ENCODE measurements at regions not wholly inside any gene's neighbourhood (a gene's known extent, or its start where the extent isn't known, plus 50 kb on each side); places are given as distances from the start of the nearest gene placed in this dataset.

DNA sequence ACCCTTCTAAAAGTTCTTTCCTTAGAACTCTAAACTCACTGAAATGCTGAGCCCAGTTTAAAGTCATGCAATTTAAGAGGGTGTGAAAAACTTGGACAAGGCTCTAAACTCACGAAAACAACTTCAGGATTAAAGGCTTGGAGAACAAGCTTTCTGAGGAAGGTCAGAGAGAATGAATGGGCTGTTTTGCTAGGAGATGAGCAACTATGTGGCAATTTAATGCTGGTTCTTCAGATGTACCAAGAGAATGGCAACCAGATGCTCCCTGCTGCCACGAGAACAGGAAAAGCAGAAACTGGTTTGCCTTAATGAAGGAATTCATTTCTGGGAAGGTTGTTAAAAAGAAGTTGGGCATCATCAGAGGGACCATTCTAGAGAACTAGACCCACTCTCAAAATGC, 77.8 kb upstream of the PMAIP1 start:
- RAD21 ChIA-PET (ENCODE audit: unreplicated experiment), result interaction anchor here (0.7 to 4.3 kb wide), 7 partner anchors 9 to 363 kb away, joined by 4 to 89 read pairs (median 13); partner anchors contain the start of gene CCBE1
- BruUV-seq (replicated peaks), result no TSS peak
- TF ChIP-seq MTA2 (IDR thresholded peaks at IDR 0.05; ENCODE audit: low read depth) (no peak), ZNF207 (IDR thresholded peaks at IDR 0.05; ENCODE audit: borderline replicate concordance) (no peak), FOS (IDR thresholded peaks at IDR 0.05; ENCODE audit: borderline replicate concordance, extremely low read depth, insufficient read length) (no peak), MEF2A (IDR thresholded peaks at IDR 0.05; ENCODE audit: insufficient read depth, low read depth, low read length) (no peak), POU2F2 (IDR thresholded peaks at IDR 0.05; ENCODE audit: borderline replicate concordance, low read depth, low read length) (no peak), NFIC (IDR thresholded peaks at IDR 0.05; ENCODE audit: low read depth, low read length) (no peak), SMARCA5 (IDR thresholded peaks at IDR 0.05) (no peak), EED (IDR thresholded peaks at IDR 0.05; ENCODE audit: low read depth) (no peak), ZNF217 (IDR thresholded peaks at IDR 0.05) (no peak), CBX3 (IDR thresholded peaks at IDR 0.05; ENCODE audit: borderline replicate concordance, low read depth) (no peak), PAX5 (IDR thresholded peaks at IDR 0.05; ENCODE audit: borderline replicate concordance, low read depth, low read length) (no peak), RELA (IDR thresholded peaks at IDR 0.05; ENCODE audit: borderline replicate concordance, partially characterized antibody) (no peak), YBX1 (IDR thresholded peaks at IDR 0.05) (no peak), NFXL1 (IDR thresholded peaks at IDR 0.05; ENCODE audit: borderline replicate concordance) (no peak), CBFB (IDR thresholded peaks at IDR 0.05; ENCODE audit: low read depth) (no peak), HDGF (IDR thresholded peaks at IDR 0.05) (no peak), SREBF1 (IDR thresholded peaks at IDR 0.05; ENCODE audit: low read length) (no peak)
- TF ChIP-seq, protein P1, sequence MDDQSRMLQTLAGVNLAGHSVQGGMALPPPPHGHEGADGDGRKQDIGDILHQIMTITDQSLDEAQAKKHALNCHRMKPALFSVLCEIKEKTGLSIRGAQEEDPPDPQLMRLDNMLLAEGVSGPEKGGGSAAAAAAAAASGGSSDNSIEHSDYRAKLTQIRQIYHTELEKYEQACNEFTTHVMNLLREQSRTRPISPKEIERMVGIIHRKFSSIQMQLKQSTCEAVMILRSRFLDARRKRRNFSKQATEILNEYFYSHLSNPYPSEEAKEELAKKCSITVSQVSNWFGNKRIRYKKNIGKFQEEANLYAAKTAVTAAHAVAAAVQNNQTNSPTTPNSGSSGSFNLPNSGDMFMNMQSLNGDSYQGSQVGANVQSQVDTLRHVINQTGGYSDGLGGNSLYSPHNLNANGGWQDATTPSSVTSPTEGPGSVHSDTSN (IDR thresholded peaks at IDR 0.05; ENCODE audit: insufficient replicate concordance, low read depth, low read length), result no peak
- H3K4me1 ChIP-seq (ENCODE audit: control insufficient read depth, insufficient read depth, low read length), result no peaks in the 10 kb centered on the region
- POLR2A ChIA-PET, result no interaction called here
- H3K4me2 ChIP-seq (ENCODE audit: control insufficient read depth, insufficient read depth), result no peak overlapping the region
- DNase-seq (ENCODE audit: low read depth, low spot score), result no peak
- SMC1A ChIA-PET (ENCODE audit: uncharacterized antibody, unreplicated experiment), result interaction anchor here (0.6 to 5.1 kb wide), 11 partner anchors 9 to 721 kb away, joined by 3 to 83 read pairs (median 10); partner anchors contain the start of gene CCBE1
- CTCF ChIA-PET, result interaction anchor here (1.3 to 8.7 kb wide), 16 partner anchors 9 to 677 kb away, joined by 3 to 158 read pairs (median 20); no protein-coding TSS in a partner anchor
- H4K20me1 ChIP-seq (ENCODE audit: control insufficient read depth, insufficient read depth), result no peaks in the 10 kb centered on the region
- intact Hi-C loops (cut with micrococcal nuclease; ENCODE audit: unreplicated experiment) (loop anchor here (2.0 to 10.0 kb wide), 3 partner anchors 125 to 577 kb away; partner anchors contain the start of gene CCBE1), in situ Hi-C loops (cut with MboI) (loop anchor here (5.0 kb wide), 1 partner anchor 360 kb away; no protein-coding TSS in a partner anchor)
- no peaks in the 10 kb centered on the region for H3K27me3 ChIP-seq (replicated peaks in 1 of 2; ENCODE audit: control insufficient read depth in 2 of 2, insufficient read depth in 2 of 2, low read length in 1 of 2)
- FAIRE-seq, result no peak
- no peak for ATAC-seq
- H3K36me3 ChIP-seq (ENCODE audit: control insufficient read depth in 2 of 2, insufficient read depth in 2 of 2, low read length in 1 of 2), result no peaks in the 10 kb centered on the region
- WGBS (ENCODE audit: insufficient coverage, insufficient replicate concordance, low lambda C conversion rate, missing lambda C conversion rate), result 0% methylated on average over 2 of the region's 2 CpGs
- no peak overlapping the region for H3K4me3 ChIP-seq
- no peak overlapping the region for H2AFZ ChIP-seq (ENCODE audit: control insufficient read depth, low read depth, low read length)
- no peak overlapping the region for H3K9ac ChIP-seq (ENCODE audit: control insufficient read depth, insufficient read depth, low read length)
- H3K79me2 ChIP-seq (ENCODE audit: control insufficient read depth, insufficient read depth, low read length), result no peaks in the 10 kb centered on the region
- no peak overlapping the region for H3K27ac ChIP-seq (ENCODE audit: control insufficient read depth, insufficient read depth)
- H3K9me3 ChIP-seq (replicated peaks; ENCODE audit: control insufficient read depth, insufficient read depth, low read length), result no peaks in the 10 kb centered on the region

Data from GM12878 (cell line).